T-helper 1 cell treated with Interleukin-12 subunit alpha and Interleukin-12 subunit beta and Interleukin-4 antibody, amounts not matched to agents 30 μg/mL and 1 μg/mL, for 36 hours (primary cell): ENCODE measurements at regions not wholly inside any gene's neighbourhood (a gene's known extent, or its start where the extent isn't known, plus 50 kb on each side); places are given as distances from the start of the nearest gene placed in this dataset.

Experiments used
- H3K27ac Mint-ChIP-seq: one replicate; pipeline ENCODE4 v1.8.0; 2021; ENCODE audit warnings: mild to moderate bottlenecking, mixed read lengths
- H3K27me3 Mint-ChIP-seq: one replicate; pipeline ENCODE4 v1.8.0; 2021; ENCODE audit warnings: low read depth, mixed read lengths
- H3K36me3 Mint-ChIP-seq: one replicate; pipeline ENCODE4 v1.8.0; 2021; ENCODE audit warnings: low read depth, mixed read lengths
- H3K4me1 Mint-ChIP-seq: one replicate; pipeline ENCODE4 v1.8.0; 2021; ENCODE audit warnings: low read depth, mixed read lengths
- H3K4me3 Mint-ChIP-seq: one replicate; pipeline ENCODE4 v1.8.0; 2021; ENCODE audit warnings: mild to moderate bottlenecking, moderate library complexity, mixed read lengths
- H3K9me3 Mint-ChIP-seq: one replicate; pipeline ENCODE4 v1.8.0; 2021; ENCODE audit warnings: mixed read lengths

DNA sequence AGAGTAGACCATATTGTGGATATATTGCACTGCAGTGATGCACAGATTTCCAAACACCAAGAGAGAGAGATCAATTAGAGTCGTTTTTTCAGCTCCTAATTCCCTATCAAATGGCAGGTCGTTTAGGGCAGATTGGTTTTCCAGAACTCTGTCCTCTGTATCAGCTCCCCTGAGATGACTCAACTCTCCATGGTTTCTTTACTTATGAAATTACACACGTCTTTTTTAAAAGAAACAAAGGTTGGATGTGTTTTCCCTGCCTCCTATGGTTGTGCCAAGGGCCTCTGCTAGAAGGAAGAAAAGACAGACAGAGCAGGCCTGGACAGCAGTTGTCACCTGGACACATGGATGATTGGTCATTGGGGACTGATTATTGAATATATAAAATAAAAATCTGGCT lies 478.1 kb upstream of the NBEA start:
- no peaks in the 10 kb centered on the region for H3K36me3 Mint-ChIP-seq
- H3K27ac Mint-ChIP-seq, result no peak overlapping the region
- no peaks in the 10 kb centered on the region for H3K4me1 Mint-ChIP-seq
- H3K4me3 Mint-ChIP-seq, result no peak overlapping the region
- peaks cover 7% of the 10 kb centered on the region for H3K9me3 Mint-ChIP-seq
- H3K27me3 Mint-ChIP-seq, result no peaks in the 10 kb centered on the region

- H3K4me3 Mint-ChIP-seq, result no peak overlapping the region
- no peaks in the 10 kb centered on the region for H3K27me3 Mint-ChIP-seq
- H3K27ac Mint-ChIP-seq, result no peak overlapping the region
- peaks cover 5% of the 10 kb centered on the region for H3K9me3 Mint-ChIP-seq
- H3K4me1 Mint-ChIP-seq, result no peaks in the 10 kb centered on the region
- H3K36me3 Mint-ChIP-seq, result no peaks in the 10 kb centered on the region
Measured at GRCh38 chr13:34465423-34465922, 476.6 kb upstream of the NBEA start.

DNA sequence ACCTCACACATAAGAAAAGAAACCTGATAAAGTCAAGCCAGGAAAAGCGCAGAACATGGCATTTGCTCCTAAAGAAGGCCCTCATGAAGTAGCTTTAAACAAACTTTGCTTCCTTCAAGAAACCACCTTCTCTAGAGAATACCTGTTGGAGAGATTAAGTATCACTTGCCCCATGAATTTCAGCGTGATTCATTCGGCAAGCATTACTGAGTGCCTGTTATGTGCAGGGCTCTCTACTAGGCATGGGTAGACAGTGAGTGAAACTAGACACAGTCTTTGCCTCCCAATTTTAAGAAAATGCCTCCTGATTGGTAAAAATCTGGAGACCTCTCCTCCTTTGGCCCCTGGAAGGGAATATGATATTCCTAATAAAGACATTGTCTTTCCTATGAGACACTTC lies 475.8 kb upstream of the NBEA start:
- Mint-ChIP-seq H3K27ac (no peak overlapping the region), H3K4me1 (no peaks in the 10 kb centered on the region), H3K9me3 (peaks cover 5% of the 10 kb centered on the region), H3K27me3 (no peaks in the 10 kb centered on the region), H3K4me3 (no peak overlapping the region), H3K36me3 (no peaks in the 10 kb centered on the region)

- no peak overlapping the region for H3K27ac Mint-ChIP-seq
- peaks cover 5% of the 10 kb centered on the region for H3K9me3 Mint-ChIP-seq
- H3K36me3 Mint-ChIP-seq, result no peaks in the 10 kb centered on the region
- H3K4me3 Mint-ChIP-seq, result no peak overlapping the region
- H3K4me1 Mint-ChIP-seq, result no peaks in the 10 kb centered on the region
- H3K27me3 Mint-ChIP-seq, result no peaks in the 10 kb centered on the region
Measured at GRCh38 chr13:34467450-34468083, 474.5 kb upstream of the NBEA start.

DNA sequence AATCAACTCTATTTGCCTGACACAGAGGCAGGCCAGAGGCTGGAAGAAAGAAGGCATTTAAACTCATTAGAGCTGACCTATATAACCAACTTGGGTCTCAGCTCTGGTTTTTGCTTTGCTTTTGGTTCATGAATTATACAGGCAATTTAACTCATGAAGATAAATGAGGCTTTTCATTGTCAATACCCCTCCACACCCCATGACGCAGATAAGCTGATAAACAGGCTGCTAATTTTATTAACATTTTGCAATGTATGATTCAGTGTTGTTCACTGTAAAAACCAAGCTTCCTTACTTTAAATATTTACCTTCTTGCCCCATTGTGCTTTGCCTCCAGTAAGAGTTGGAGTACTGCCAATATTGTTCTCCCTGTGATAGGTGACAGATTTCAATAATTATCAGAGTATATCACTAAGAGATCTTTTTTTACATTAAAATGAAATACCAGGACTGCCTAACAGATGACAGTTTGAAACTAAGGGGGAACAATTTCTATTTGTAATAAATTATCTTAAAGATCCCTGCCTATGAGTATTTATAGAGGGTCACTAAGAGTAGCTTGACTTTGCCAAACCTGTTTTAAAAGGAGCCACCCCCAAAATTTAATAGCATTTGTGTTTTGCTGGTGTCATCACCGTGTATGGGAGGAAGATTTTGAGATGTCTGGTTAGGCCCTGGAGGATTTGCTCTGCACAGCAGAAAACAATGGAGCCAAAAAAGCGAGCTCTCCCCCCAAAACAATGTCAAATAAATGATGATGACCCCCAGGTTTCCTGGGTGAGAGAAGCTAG lies 472.7 kb upstream of the NBEA start:
- H3K4me3 Mint-ChIP-seq, result no peak overlapping the region
- peaks cover 2% of the 10 kb centered on the region for H3K9me3 Mint-ChIP-seq
- no peaks in the 10 kb centered on the region for H3K4me1 Mint-ChIP-seq
- no peaks in the 10 kb centered on the region for H3K36me3 Mint-ChIP-seq
- H3K27ac Mint-ChIP-seq, result no peak overlapping the region
- H3K27me3 Mint-ChIP-seq, result no peaks in the 10 kb centered on the region

DNA sequence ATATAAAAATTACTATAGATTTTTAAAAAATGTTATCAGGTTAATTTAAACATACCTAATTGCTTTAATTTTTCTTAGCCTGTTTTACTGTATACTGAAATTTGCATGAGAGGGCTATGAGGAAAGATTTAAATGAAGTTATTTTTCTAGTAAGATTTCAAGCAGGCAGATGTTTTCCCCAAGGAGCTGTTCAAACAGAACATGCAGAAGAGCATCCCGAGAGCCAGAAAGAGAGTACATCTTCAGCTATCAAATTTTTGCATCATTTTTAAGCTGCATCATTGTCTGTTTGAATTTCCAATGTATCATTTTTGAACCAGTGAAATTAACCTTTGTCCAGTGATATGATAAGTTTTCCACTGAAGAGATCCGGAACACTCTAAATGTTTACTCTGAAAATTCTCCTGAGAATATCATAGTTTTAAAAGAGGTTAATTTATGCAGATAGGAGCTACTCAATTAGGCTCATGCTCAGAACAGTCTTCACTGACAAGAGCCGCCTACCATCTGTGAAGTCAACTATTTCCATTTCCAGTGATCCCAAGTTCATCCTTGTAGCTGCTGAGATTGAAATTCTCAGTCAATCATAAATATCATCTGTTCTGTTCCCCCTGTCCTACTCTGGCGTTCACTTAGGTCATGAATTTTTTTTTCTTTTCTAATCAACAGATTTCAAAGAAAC lies 467.7 kb upstream of the NBEA start:
- H3K4me1 Mint-ChIP-seq, result no peaks in the 10 kb centered on the region
- no peak overlapping the region for H3K27ac Mint-ChIP-seq
- H3K4me3 Mint-ChIP-seq, result no peak overlapping the region
- H3K9me3 Mint-ChIP-seq, result peaks cover 7% of the 10 kb centered on the region
- H3K27me3 Mint-ChIP-seq, result no peaks in the 10 kb centered on the region
- H3K36me3 Mint-ChIP-seq, result no peaks in the 10 kb centered on the region

DNA sequence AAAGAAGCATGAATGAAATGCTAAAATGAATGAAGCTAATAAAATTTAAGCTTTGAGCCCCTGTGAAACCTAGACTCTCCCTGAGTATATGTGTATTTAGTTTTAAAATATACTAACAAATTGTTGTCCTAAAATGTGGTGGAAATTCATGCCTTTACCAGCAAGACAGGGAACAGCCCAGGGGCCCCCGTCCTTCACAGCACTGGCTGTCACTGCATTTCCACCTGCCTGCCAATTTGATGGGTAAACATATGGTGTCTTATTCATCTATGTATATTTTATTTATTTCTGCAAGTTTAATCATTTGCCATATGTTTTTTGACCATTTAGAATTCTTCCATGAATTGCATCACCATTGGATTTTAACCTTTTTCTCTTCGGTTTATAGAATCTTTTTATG lies 463.7 kb upstream of the NBEA start:
- Mint-ChIP-seq H3K27me3 (no peaks in the 10 kb centered on the region), H3K27ac (no peak overlapping the region), H3K4me3 (no peak overlapping the region), H3K9me3 (peaks cover 7% of the 10 kb centered on the region), H3K36me3 (no peaks in the 10 kb centered on the region), H3K4me1 (no peaks in the 10 kb centered on the region)

- H3K4me3 Mint-ChIP-seq, result no peak overlapping the region
- peaks cover 4% of the 10 kb centered on the region for H3K9me3 Mint-ChIP-seq
- no peaks in the 10 kb centered on the region for H3K27me3 Mint-ChIP-seq
Measured at GRCh38 chr13:34502011-34502410, 440.1 kb upstream of the NBEA start.

DNA sequence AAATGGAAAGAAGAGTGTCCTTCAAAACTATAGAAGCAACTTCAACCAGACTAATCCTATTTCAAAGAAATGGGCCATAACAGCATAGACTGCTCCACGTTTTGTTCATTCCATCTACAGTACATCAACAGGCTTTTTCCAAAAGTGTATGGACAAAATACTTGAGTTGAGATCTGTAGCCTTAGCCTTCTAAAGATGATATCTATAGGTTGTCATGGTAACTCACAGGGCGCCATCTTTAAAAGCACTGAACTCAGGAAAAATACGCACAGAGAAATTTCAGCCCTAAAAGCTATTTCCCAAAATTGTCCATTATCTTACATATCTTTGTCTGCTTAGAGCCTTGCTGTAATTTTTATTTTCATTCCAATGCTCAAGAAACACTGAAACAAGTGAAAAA lies 439.4 kb upstream of the NBEA start:
- no peaks in the 10 kb centered on the region for H3K36me3 Mint-ChIP-seq
- H3K4me1 Mint-ChIP-seq, result no peaks in the 10 kb centered on the region
- H3K27me3 Mint-ChIP-seq, result no peaks in the 10 kb centered on the region
- peaks cover 4% of the 10 kb centered on the region for H3K9me3 Mint-ChIP-seq
- no peak overlapping the region for H3K4me3 Mint-ChIP-seq
- H3K27ac Mint-ChIP-seq, result no peak overlapping the region

More at GRCh38 chr13:34502011-34502410, 440.1 kb upstream of the NBEA start:
- Mint-ChIP-seq H3K4me1 (no peaks in the 10 kb centered on the region), H3K27ac (no peak overlapping the region), H3K36me3 (no peaks in the 10 kb centered on the region)

- Mint-ChIP-seq H3K4me3 (no peak overlapping the region), H3K36me3 (no peaks in the 10 kb centered on the region), H3K9me3 (peaks cover 18% of the 10 kb centered on the region), H3K27me3 (no peaks in the 10 kb centered on the region), H3K27ac (no peak overlapping the region), H3K4me1 (no peaks in the 10 kb centered on the region)
Measured at GRCh38 chr13:34506796-34507195, 435.3 kb upstream of the NBEA start.

DNA sequence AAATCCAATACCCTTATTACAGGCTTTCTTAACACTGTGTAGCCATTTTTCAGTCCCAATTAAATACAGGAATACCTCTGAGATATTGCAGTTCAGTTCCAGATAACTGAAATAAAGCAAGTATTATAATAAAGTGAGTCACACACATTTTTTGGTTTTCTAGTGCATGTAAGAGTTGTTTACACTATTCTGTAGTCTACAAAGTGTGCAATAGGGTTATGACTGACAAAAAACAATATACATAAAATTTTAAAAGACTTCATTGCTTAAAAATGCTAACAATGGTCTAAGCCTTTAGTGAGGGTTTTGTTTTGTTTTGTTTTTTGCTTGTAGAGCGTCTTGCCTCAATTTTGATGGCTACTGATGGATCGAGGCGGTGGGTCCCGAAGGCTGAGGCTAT lies 434.4 kb upstream of the NBEA start:
- Mint-ChIP-seq H3K9me3 (peaks cover 20% of the 10 kb centered on the region), H3K36me3 (no peaks in the 10 kb centered on the region), H3K4me1 (no peaks in the 10 kb centered on the region), H3K4me3 (no peak overlapping the region), H3K27me3 (no peaks in the 10 kb centered on the region), H3K27ac (no peak overlapping the region)

DNA sequence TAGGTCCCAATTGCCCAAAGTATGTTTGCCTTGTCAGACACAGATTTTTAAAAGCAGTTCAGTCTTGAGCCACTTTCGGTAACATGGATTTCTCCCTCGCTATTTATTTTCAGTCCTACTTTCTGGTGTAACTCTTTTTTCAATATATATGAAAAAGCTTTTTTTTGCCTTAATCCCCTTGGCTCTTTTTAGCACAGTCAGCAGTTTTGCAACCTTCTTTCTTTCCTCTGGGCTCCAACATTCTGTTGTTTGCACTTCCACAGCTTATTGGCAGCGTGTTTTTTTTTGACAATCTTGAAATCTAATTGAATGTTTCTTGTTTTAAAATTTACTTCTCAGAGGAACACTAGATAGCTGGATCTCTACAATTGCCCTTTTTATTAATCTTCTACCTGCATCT lies 429.3 kb upstream of the NBEA start:
- no peak overlapping the region for H3K27ac Mint-ChIP-seq
- H3K4me1 Mint-ChIP-seq, result no peaks in the 10 kb centered on the region
- H3K27me3 Mint-ChIP-seq, result no peaks in the 10 kb centered on the region
- no peak overlapping the region for H3K4me3 Mint-ChIP-seq
- H3K36me3 Mint-ChIP-seq, result no peaks in the 10 kb centered on the region
- peaks cover 39% of the 10 kb centered on the region for H3K9me3 Mint-ChIP-seq

DNA sequence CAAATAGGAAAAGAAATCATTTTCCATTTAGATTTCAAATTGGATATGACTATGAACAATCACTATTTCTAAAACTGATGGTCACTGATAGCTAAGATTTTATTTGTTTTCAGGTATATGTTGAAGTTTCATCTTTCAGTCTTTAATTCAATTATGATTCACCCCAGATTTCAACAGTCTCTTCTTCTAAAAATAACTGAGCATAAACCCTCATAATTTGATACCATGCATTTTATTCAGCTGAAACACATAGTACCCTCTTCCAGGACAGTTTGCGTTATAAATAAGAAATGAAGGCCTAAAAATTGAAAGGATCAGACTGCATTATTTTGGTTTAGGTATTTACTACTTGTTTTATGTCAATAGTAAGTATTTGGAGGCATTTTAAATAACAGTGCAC lies 428.5 kb upstream of the NBEA start:
- H3K4me1 Mint-ChIP-seq, result no peaks in the 10 kb centered on the region

DNA sequence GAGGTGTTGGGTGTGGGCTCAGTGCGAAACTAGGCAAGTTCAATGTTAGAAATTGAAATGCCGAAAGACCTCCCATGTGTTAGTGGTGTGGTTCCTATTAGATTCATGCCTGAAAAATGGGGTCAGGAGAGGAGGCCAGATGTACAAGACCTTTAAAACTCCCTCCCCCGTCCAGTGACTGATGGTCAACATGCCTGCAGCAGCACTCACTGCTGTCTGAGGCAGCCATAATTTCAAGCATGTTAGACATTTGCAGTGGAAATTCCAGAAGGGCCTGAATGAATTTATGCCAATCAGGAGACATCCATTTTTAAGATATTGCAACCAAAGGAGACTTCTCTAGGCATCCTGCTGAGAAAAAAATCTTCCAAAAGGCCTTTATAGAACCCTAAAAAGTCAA lies 426.9 kb upstream of the NBEA start:
- H3K36me3 Mint-ChIP-seq, result no peaks in the 10 kb centered on the region
- H3K4me3 Mint-ChIP-seq, result no peak overlapping the region
- H3K4me1 Mint-ChIP-seq, result no peaks in the 10 kb centered on the region

More for the DNA sequence above, 428.5 kb upstream of the NBEA start:
- Mint-ChIP-seq H3K27ac (no peak overlapping the region), H3K27me3 (no peaks in the 10 kb centered on the region), H3K36me3 (no peaks in the 10 kb centered on the region), H3K9me3 (peaks cover 38% of the 10 kb centered on the region), H3K4me3 (no peak overlapping the region)

GRCh38 chr13:34521171-34521570 lies 420.9 kb upstream of the NBEA start:
- Mint-ChIP-seq H3K27me3 (no peaks in the 10 kb centered on the region), H3K36me3 (no peaks in the 10 kb centered on the region), H3K4me3 (no peak overlapping the region), H3K4me1 (no peaks in the 10 kb centered on the region), H3K9me3 (peaks cover 6% of the 10 kb centered on the region), H3K27ac (no peak overlapping the region)

More for the DNA sequence above, 426.9 kb upstream of the NBEA start:
- Mint-ChIP-seq H3K27ac (no peak overlapping the region), H3K9me3 (peaks cover 32% of the 10 kb centered on the region), H3K27me3 (no peaks in the 10 kb centered on the region)
